ENCODE measurements at regions not wholly inside any gene's neighbourhood (a gene's known extent, or its start where the extent isn't known, plus 50 kb on each side); places are given as distances from the start of the nearest gene placed in this dataset.

GRCh38 chr2:42877511-42877910 lies 85.1 kb upstream of the HAAO start:
- POLR2A ChIA-PET = no interaction called here
- no peak for TF ChIP-seq CTCF (IDR thresholded peaks at IDR 0.05; ENCODE audit: control extremely low read depth, extremely low read depth, low read depth, missing control alignments)
- CTCF ChIA-PET = interaction anchor here (0.8 to 1.7 kb wide), 4 partner anchors 19 to 71 kb away, joined by 3 to 5 read pairs (median 4); no protein-coding TSS in a partner anchor
- DNase-seq (ENCODE audit: extremely low spot score) = no peak

- no peak for DNase-seq (ENCODE audit: extremely low spot score)
- CTCF ChIA-PET = interaction anchor here (0.8 to 1.4 kb wide), 2 partner anchors 18 to 353 kb away, joined by 3 to 5 read pairs; no protein-coding TSS in a partner anchor
- POLR2A ChIA-PET = no interaction called here
- no peak for TF ChIP-seq CTCF (IDR thresholded peaks at IDR 0.05; ENCODE audit: control extremely low read depth, extremely low read depth, low read depth, missing control alignments)
Observed at GRCh38 chr2:42876326-42876751, 84.0 kb upstream of the HAAO start.

GRCh38 chr2:42875880-42876279 lies 83.5 kb upstream of the HAAO start:
- no peak for TF ChIP-seq CTCF (IDR thresholded peaks at IDR 0.05; ENCODE audit: control extremely low read depth, extremely low read depth, low read depth, missing control alignments)
- CTCF ChIA-PET = no interaction called here
- no peak for DNase-seq (ENCODE audit: extremely low spot score)
- POLR2A ChIA-PET = no interaction called here

- TF ChIP-seq CTCF (IDR thresholded peaks at IDR 0.05; ENCODE audit: control extremely low read depth, extremely low read depth, low read depth, missing control alignments) = no peak
- no peak for DNase-seq (ENCODE audit: extremely low spot score)
- ChIA-PET POLR2A (no interaction called here), CTCF (no interaction called here)
Observed at GRCh38 chr2:42874949-42875801, 82.8 kb upstream of the HAAO start.

- ChIA-PET POLR2A (no interaction called here), CTCF (no interaction called here)
- no peak for TF ChIP-seq CTCF (IDR thresholded peaks at IDR 0.05; ENCODE audit: control extremely low read depth, extremely low read depth, low read depth, missing control alignments)
- no peak for DNase-seq (ENCODE audit: extremely low spot score)
Observed at GRCh38 chr2:42872721-42873120, 80.3 kb upstream of the HAAO start.

- no peak for TF ChIP-seq CTCF (IDR thresholded peaks at IDR 0.05; ENCODE audit: control extremely low read depth, extremely low read depth, low read depth, missing control alignments)
- no peak for DNase-seq (ENCODE audit: extremely low spot score)
- ChIA-PET POLR2A (no interaction called here), CTCF (no interaction called here)
Observed at GRCh38 chr2:42871372-42871771, 79.0 kb upstream of the HAAO start.

All from GM10248 (cell line).